HepG2 (cell line): ENCODE measurements at regions not wholly inside any gene's neighbourhood (a gene's known extent, or its start where the extent isn't known, plus 50 kb on each side); places are given as distances from the start of the nearest gene placed in this dataset.

Source experiments
- KAT7 ChIP-seq: IDR thresholded peaks from 2 replicates; pipeline ENCODE4 v1.6.1; 2018; ENCODE audit warnings: borderline replicate concordance, missing compliant biosample characterization
- TAF1 ChIP-seq: sonication (generic); formaldehyde crosslinking; IDR thresholded peaks from 2 replicates; pipeline ENCODE4 v1.4.0; 2020; ENCODE audit warnings: missing genetic modification reagents
- ZNF12 ChIP-seq: sonication (generic); formaldehyde crosslinking; IDR thresholded peaks from 2 replicates; pipeline ENCODE4 v1.5.0; 2020; ENCODE audit warnings: missing genetic modification reagents
- ZSCAN31 ChIP-seq: sonication (generic); formaldehyde crosslinking; IDR thresholded peaks from 2 replicates; pipeline ENCODE4 v1.5.0; 2020; ENCODE audit warnings: low read depth, mild to moderate bottlenecking, missing genetic modification reagents
- TF ChIP-seq, protein P1 (sequence below): sonication (generic); formaldehyde crosslinking; IDR thresholded peaks from 2 replicates; pipeline ENCODE4 v1.8.1; 2022; ENCODE audit warnings: low read depth, mild to moderate bottlenecking, missing genetic modification reagents
- TF ChIP-seq, protein P2 (sequence below): sonication (generic); formaldehyde crosslinking; IDR thresholded peaks from 2 replicates; pipeline ENCODE4 v1.5.0; 2020; ENCODE audit warnings: mild to moderate bottlenecking, missing genetic modification reagents, moderate library complexity
- TF ChIP-seq, protein P3 (sequence below): sonication (generic); formaldehyde crosslinking; IDR thresholded peaks from 2 replicates; pipeline ENCODE4 v1.8.0; 2022; ENCODE audit warnings: missing genetic modification reagents, mild to moderate bottlenecking, moderate library complexity, borderline replicate concordance
- TF ChIP-seq, protein P4 (sequence below), 2 experiments: IDR thresholded peaks; 2 replicates each; pipeline ENCODE4 v1.6.1; 2011 to 2012; ENCODE audit warnings: low read length in 2 of 2, borderline replicate concordance in 1 of 2, low read depth in 1 of 2, mild to moderate bottlenecking in 1 of 2, moderate library complexity in 1 of 2

DNA sequence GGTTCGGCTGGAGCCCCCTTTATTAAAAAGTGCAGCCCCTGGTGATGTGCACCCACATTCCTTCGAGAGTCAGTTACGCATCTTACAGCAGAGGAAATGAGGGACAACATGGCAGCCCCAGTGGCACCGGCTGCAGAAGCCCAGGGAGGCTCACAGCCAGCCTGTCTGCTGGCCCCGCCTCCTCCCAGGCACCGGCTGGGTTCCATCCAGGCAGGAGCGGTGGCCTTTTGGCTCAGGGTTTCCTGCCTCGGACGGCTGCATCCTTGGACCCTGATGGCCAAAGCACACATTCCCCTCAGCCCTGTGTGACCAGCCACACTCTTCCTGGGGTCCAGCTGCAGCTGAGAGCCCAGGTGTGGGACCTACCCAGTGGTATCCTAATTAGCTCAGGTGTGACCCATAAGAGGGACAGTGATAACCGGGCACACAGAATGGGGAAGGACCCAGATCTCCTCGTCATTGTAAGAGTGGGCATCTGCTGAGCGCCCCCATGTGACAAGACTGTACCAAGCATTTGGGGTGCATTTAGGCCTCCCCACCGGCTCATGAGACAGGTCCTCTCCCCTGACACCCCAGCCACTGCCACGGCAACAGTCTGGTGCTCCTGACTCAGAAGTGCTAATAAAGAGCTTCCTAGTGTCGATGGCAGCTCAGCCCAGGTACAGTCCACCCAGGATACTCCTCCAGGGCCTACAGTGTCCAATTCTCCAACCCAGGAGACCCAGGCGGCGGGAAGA lies 63.3 kb upstream of the CHST15 start:
- TF ChIP-seq ZNF12 (CRISPR knock-in tag) (no peak), TAF1 (no peak), ZSCAN31 (CRISPR knock-in tag) (no peak), KAT7 (CRISPR knock-in tag) (no peak)
- TF ChIP-seq, protein P1, sequence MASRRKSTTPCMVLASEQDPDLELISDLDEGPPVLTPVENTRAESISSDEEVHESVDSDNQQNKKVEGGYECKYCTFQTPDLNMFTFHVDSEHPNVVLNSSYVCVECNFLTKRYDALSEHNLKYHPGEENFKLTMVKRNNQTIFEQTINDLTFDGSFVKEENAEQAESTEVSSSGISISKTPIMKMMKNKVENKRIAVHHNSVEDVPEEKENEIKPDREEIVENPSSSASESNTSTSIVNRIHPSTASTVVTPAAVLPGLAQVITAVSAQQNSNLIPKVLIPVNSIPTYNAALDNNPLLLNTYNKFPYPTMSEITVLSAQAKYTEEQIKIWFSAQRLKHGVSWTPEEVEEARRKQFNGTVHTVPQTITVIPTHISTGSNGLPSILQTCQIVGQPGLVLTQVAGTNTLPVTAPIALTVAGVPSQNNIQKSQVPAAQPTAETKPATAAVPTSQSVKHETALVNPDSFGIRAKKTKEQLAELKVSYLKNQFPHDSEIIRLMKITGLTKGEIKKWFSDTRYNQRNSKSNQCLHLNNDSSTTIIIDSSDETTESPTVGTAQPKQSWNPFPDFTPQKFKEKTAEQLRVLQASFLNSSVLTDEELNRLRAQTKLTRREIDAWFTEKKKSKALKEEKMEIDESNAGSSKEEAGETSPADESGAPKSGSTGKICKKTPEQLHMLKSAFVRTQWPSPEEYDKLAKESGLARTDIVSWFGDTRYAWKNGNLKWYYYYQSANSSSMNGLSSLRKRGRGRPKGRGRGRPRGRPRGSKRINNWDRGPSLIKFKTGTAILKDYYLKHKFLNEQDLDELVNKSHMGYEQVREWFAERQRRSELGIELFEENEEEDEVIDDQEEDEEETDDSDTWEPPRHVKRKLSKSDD (CRISPR knock-in tag) = no peak
- TF ChIP-seq, protein P2, sequence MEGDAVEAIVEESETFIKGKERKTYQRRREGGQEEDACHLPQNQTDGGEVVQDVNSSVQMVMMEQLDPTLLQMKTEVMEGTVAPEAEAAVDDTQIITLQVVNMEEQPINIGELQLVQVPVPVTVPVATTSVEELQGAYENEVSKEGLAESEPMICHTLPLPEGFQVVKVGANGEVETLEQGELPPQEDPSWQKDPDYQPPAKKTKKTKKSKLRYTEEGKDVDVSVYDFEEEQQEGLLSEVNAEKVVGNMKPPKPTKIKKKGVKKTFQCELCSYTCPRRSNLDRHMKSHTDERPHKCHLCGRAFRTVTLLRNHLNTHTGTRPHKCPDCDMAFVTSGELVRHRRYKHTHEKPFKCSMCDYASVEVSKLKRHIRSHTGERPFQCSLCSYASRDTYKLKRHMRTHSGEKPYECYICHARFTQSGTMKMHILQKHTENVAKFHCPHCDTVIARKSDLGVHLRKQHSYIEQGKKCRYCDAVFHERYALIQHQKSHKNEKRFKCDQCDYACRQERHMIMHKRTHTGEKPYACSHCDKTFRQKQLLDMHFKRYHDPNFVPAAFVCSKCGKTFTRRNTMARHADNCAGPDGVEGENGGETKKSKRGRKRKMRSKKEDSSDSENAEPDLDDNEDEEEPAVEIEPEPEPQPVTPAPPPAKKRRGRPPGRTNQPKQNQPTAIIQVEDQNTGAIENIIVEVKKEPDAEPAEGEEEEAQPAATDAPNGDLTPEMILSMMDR (CRISPR knock-in tag) = peak; percentile 40
- TF ChIP-seq, protein P3, sequence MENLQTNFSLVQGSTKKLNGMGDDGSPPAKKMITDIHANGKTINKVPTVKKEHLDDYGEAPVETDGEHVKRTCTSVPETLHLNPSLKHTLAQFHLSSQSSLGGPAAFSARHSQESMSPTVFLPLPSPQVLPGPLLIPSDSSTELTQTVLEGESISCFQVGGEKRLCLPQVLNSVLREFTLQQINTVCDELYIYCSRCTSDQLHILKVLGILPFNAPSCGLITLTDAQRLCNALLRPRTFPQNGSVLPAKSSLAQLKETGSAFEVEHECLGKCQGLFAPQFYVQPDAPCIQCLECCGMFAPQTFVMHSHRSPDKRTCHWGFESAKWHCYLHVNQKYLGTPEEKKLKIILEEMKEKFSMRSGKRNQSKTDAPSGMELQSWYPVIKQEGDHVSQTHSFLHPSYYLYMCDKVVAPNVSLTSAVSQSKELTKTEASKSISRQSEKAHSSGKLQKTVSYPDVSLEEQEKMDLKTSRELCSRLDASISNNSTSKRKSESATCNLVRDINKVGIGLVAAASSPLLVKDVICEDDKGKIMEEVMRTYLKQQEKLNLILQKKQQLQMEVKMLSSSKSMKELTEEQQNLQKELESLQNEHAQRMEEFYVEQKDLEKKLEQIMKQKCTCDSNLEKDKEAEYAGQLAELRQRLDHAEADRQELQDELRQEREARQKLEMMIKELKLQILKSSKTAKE (CRISPR knock-in tag) = no peak
- TF ChIP-seq, protein P4, sequence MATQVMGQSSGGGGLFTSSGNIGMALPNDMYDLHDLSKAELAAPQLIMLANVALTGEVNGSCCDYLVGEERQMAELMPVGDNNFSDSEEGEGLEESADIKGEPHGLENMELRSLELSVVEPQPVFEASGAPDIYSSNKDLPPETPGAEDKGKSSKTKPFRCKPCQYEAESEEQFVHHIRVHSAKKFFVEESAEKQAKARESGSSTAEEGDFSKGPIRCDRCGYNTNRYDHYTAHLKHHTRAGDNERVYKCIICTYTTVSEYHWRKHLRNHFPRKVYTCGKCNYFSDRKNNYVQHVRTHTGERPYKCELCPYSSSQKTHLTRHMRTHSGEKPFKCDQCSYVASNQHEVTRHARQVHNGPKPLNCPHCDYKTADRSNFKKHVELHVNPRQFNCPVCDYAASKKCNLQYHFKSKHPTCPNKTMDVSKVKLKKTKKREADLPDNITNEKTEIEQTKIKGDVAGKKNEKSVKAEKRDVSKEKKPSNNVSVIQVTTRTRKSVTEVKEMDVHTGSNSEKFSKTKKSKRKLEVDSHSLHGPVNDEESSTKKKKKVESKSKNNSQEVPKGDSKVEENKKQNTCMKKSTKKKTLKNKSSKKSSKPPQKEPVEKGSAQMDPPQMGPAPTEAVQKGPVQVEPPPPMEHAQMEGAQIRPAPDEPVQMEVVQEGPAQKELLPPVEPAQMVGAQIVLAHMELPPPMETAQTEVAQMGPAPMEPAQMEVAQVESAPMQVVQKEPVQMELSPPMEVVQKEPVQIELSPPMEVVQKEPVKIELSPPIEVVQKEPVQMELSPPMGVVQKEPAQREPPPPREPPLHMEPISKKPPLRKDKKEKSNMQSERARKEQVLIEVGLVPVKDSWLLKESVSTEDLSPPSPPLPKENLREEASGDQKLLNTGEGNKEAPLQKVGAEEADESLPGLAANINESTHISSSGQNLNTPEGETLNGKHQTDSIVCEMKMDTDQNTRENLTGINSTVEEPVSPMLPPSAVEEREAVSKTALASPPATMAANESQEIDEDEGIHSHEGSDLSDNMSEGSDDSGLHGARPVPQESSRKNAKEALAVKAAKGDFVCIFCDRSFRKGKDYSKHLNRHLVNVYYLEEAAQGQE (IDR thresholded peaks at IDR 0.05; ENCODE audit: borderline replicate concordance in 1 of 2, low read depth in 1 of 2, low read length in 2 of 2) = no peak
